ENCODE measurements at regions not wholly inside any gene's neighbourhood (a gene's known extent, or its start where the extent isn't known, plus 50 kb on each side); places are given as distances from the start of the nearest gene placed in this dataset.

DNA sequence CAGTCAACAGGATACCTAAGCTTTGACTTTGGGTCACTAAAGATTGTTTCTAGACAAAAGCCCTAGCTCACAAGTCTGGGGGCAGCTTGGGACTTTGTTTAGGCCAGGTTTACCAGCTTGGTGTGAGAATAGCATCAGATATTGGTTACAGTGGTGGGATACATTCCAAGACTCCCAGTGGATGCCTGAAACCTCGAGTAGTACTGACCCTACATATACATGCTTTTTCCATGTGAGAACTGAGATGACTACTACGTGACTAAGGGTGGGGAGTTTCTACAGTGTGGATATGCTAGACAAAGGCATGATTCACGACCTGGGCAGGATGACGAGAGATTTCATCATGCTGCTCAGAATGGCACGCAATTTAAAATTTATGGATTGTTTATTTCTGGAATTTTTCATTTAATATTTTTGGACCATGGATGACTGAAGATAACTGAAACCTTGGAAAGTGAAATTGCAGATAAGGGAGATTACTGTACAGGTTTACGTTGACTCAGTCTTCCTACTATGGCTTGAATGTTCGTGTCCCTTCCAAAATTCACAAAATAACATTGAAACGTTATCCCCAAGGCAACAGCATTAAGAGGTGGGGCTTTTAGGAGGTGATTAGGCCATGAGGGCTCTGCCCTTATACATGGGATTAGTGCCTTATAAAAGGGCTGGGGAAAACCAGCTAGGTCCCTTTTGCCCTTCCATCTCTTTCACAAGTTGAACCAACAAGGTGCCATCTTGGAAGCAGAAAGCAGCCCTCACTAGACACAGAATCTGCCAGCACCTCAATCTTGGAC, 50.2 kb upstream of the CTAGE1 start:
- Histone ChIP-seq H3K4me1 (ENCODE audit: control insufficient read depth, insufficient read depth, low read length) (peaks cover 8% of the 10 kb centered on the region), H3K9me3 (ENCODE audit: control insufficient read depth, insufficient read depth, low read length) (no peaks in the 10 kb centered on the region), H3K27me3 (ENCODE audit: control insufficient read depth, insufficient read depth, low read length) (no peaks in the 10 kb centered on the region), H3K4me3 (ENCODE audit: low read depth, low read length) (no peak overlapping the region), H3K9ac (ENCODE audit: low read depth, low read length) (no peak overlapping the region), H3K36me3 (ENCODE audit: control insufficient read depth, insufficient read depth, low read length) (no peaks in the 10 kb centered on the region)

DNA sequence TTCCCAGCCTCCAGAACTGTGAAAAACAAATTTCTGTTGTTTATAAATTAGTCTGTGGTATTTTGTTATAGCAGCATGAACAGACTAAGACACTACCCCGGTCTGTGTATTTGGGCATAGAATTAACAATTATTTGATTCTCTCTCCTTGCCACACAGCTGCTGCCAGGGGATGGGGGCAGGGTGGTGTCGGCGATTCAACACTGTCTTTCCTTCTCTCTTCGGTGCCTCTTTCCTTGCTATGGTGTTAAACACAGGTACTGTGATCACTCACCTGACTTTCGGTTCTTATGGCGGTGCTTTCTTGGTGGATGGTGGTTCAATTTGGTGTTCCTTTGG, 50.8 kb upstream of the CTAGE1 start:
- Histone ChIP-seq H3K36me3 (ENCODE audit: control insufficient read depth, insufficient read depth, low read length) (no peaks in the 10 kb centered on the region), H3K9me3 (ENCODE audit: control insufficient read depth, insufficient read depth, low read length) (no peaks in the 10 kb centered on the region), H3K9ac (ENCODE audit: low read depth, low read length) (no peak overlapping the region), H3K27me3 (ENCODE audit: control insufficient read depth, insufficient read depth, low read length) (no peaks in the 10 kb centered on the region), H3K4me1 (ENCODE audit: control insufficient read depth, insufficient read depth, low read length) (peaks cover 8% of the 10 kb centered on the region), H3K4me3 (ENCODE audit: low read depth, low read length) (no peak overlapping the region)

DNA sequence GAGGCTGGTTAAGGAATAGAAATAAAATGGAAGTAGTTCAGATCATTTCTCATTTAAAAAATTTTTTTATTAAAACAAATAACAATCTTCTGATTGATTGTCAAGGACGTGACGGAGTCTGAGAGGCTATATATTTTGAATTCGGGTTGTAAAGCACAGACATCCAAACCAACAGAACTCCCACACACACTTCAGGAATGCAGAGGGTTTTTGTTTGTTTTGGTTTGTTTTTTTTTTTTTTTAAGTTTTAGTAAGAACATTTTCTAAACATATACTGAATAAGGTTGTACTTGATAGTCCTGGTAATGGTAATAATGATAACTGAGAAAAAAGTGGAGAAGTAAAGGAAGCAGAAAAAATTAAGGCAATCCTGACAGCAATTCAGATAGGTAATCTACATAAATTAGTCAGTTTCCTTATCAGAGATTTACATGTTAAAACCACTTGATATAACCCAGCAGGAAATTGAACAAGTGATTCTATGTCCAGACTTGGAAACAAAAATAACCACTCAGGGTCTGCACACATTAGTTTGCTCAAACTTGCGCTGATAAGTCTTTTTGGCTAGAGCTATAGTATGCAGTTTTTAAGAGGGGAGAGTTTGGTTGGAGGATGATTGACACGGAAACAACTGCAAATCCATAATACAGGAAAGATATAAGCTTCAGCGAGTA, 51.5 kb upstream of the CTAGE1 start:
- peaks cover 8% of the 10 kb centered on the region for H3K4me1 ChIP-seq (ENCODE audit: control insufficient read depth, insufficient read depth, low read length)
- H3K4me3 ChIP-seq (ENCODE audit: low read depth, low read length) = no peak overlapping the region
- H3K9ac ChIP-seq (ENCODE audit: low read depth, low read length) = no peak overlapping the region
- no peaks in the 10 kb centered on the region for H3K9me3 ChIP-seq (ENCODE audit: control insufficient read depth, insufficient read depth, low read length)
- H3K36me3 ChIP-seq (ENCODE audit: control insufficient read depth, insufficient read depth, low read length) = no peaks in the 10 kb centered on the region
- H3K27me3 ChIP-seq (ENCODE audit: control insufficient read depth, insufficient read depth, low read length) = no peaks in the 10 kb centered on the region

DNA sequence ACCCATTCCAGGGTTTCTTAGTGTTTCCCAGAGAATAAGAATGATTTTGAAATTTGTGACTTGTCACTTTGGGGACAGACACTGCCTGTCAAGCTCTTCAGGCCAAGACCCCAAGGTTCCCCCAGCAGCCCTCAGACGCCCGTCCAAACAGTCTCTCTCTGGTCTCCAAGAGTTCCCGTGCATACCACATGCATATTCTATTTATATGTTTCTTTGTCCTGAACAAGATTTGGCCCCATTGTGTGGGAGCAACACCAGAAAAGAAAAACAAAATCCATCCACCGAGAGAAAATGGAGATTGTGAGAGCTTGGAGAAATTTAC, 52.2 kb upstream of the CTAGE1 start:
- H3K27me3 ChIP-seq (ENCODE audit: control insufficient read depth, insufficient read depth, low read length) = no peaks in the 10 kb centered on the region
- no peak overlapping the region for H3K9ac ChIP-seq (ENCODE audit: low read depth, low read length)
- no peaks in the 10 kb centered on the region for H3K9me3 ChIP-seq (ENCODE audit: control insufficient read depth, insufficient read depth, low read length)
- H3K4me3 ChIP-seq (ENCODE audit: low read depth, low read length) = no peak overlapping the region
- H3K36me3 ChIP-seq (ENCODE audit: control insufficient read depth, insufficient read depth, low read length) = no peaks in the 10 kb centered on the region
- peaks cover 8% of the 10 kb centered on the region for H3K4me1 ChIP-seq (ENCODE audit: control insufficient read depth, insufficient read depth, low read length)

DNA sequence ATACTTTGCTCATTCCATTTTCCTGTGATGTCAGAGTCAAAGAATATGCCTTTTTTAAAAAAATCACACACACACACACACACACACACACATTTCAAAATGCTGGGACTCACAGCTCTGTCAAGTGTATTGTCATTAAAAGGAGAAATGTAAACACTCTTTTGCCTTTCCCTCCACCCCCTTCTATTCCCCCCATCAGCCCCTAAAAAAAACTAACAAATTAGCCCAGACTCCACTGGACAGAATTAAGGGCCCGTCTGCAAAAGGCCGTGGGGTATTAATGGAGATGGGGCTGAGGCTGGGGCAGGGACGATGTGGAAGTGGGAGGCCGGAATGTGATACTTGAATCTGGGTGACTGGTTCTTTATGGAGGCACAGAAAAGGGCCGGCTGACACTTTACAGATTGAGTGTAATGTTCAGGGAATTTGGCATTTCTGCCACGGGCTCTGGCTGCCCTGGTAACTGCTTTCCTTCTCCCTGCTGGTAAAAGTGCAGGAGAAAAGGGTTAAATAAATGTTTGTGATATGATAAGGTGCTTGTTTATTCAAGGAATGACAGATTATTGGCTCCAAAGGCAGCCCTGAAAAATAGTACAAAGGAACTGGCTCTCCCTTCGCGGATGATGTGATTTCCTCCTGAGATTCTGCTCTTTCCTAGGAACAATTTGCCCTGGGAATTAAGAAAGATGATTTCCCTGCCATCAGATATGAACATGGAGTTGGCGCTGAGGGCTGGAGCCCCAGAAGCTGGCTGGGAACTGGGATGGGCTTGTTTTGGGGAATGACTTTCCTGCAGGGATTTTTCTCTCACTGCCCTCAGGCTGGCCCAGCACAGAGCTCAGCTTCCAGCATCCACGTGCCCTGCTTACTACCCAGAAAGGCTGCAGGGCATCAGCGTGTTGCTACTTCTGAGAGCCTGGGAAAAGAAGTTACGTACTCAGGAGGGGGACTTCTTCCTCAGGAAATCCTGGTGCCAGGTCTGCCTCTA, 52.8 kb upstream of the CTAGE1 start:
- no peaks in the 10 kb centered on the region for H3K9me3 ChIP-seq (ENCODE audit: control insufficient read depth, insufficient read depth, low read length)
- H3K4me1 ChIP-seq (ENCODE audit: control insufficient read depth, insufficient read depth, low read length) = peaks cover 8% of the 10 kb centered on the region
- H3K27me3 ChIP-seq (ENCODE audit: control insufficient read depth, insufficient read depth, low read length) = no peaks in the 10 kb centered on the region
- H3K9ac ChIP-seq (ENCODE audit: low read depth, low read length) = no peak overlapping the region
- H3K36me3 ChIP-seq (ENCODE audit: control insufficient read depth, insufficient read depth, low read length) = no peaks in the 10 kb centered on the region
- no peak overlapping the region for H3K4me3 ChIP-seq (ENCODE audit: low read depth, low read length)

DNA sequence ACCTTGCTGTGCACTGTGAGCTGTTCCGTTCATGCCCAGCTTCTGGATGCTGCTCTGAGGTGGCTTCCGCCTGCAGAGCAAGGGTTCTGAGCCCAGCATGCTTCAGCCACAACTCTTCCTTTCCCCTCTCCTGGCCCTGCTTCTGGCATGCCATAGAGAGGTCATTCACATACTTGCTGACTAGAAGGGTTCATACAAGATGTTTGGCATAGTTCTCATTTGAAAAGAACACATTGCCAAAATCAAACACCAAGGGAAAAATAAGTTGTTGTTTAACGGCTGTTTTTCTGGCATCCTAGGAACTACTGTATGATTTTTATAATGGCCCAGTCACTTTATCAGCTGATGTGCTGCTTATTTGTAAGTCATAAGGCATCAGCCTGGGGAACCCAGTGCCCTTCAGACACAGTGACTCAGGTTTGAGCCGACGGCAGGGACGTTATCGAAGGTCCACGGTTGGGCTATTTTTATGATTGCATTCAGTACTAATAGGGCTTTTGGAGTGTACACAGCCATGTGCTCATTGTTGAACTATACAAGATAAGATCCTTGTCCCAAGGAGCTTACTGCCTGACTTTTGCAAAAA, 53.9 kb upstream of the CTAGE1 start:
- no peaks in the 10 kb centered on the region for H3K36me3 ChIP-seq (ENCODE audit: control insufficient read depth, insufficient read depth, low read length)
- no peak overlapping the region for H3K9ac ChIP-seq (ENCODE audit: low read depth, low read length)
- H3K27me3 ChIP-seq (ENCODE audit: control insufficient read depth, insufficient read depth, low read length) = no peaks in the 10 kb centered on the region
- H3K4me3 ChIP-seq (ENCODE audit: low read depth, low read length) = no peak overlapping the region
- H3K9me3 ChIP-seq (ENCODE audit: control insufficient read depth, insufficient read depth, low read length) = no peaks in the 10 kb centered on the region
- peaks cover 8% of the 10 kb centered on the region for H3K4me1 ChIP-seq (ENCODE audit: control insufficient read depth, insufficient read depth, low read length)

DNA sequence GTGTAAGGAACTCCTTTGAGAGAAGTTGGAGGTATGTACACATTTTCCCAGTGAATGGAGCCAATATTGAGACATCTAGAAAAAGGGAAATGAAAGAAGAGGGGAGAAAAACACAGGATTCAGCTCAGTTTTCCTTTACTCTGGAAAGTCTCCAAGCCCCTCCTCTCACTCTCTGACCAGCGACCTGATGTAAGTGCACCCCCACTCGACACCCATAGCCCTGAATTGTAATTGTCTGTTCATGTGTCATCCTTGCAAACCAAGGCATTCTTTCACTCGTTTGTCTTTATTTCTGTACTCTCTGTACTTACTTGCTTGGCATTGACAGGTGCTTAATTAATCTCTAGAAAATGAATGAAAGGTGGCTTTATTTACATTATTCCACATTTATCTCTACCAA, 55.7 kb upstream of the CTAGE1 start:
- Histone ChIP-seq H3K9ac (ENCODE audit: low read depth, low read length) (no peak overlapping the region), H3K9me3 (ENCODE audit: control insufficient read depth, insufficient read depth, low read length) (no peaks in the 10 kb centered on the region), H3K27me3 (ENCODE audit: control insufficient read depth, insufficient read depth, low read length) (no peaks in the 10 kb centered on the region), H3K4me1 (ENCODE audit: control insufficient read depth, insufficient read depth, low read length) (peaks cover 8% of the 10 kb centered on the region), H3K36me3 (ENCODE audit: control insufficient read depth, insufficient read depth, low read length) (no peaks in the 10 kb centered on the region), H3K4me3 (ENCODE audit: low read depth, low read length) (no peak overlapping the region)

DNA sequence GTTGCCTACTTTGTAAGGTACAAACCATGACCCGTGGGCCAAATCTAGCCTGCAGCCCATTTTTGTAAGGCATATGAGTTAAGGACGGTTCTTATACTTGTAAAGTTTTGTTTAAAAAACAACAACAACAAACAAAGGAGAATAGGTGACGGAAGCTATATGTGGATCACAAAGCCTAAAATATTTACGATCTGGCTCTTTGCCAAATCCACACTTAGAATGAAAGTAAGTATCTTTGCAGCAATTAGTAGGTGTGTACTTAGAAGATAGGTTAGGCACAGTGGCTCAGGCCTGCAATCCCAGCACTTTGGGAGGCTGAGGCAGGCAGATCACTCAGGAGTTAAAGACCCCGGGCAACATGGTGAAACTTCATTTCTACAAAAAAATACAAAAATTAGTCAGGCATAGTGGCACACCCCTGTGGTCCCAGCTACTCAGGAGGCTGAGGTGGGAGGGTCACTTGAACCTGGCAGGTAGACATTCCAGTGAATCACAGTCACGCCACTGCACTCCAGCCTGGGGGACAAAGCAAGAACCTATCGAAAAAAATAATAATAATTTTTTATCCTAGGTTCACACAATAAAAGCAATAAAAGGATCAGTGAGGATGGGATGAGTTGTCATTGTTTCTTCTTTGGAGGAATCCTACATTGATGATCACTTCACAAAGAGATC, 57.8 kb upstream of the CTAGE1 start:
- H3K4me1 ChIP-seq (ENCODE audit: control insufficient read depth, insufficient read depth, low read length) = peaks cover 3% of the 10 kb centered on the region
- H3K9me3 ChIP-seq (ENCODE audit: control insufficient read depth, insufficient read depth, low read length) = no peaks in the 10 kb centered on the region
- H3K4me3 ChIP-seq (ENCODE audit: low read depth, low read length) = no peak overlapping the region
- H3K36me3 ChIP-seq (ENCODE audit: control insufficient read depth, insufficient read depth, low read length) = no peaks in the 10 kb centered on the region
- H3K27me3 ChIP-seq (ENCODE audit: control insufficient read depth, insufficient read depth, low read length) = no peaks in the 10 kb centered on the region
- H3K9ac ChIP-seq (ENCODE audit: low read depth, low read length) = no peak overlapping the region

DNA sequence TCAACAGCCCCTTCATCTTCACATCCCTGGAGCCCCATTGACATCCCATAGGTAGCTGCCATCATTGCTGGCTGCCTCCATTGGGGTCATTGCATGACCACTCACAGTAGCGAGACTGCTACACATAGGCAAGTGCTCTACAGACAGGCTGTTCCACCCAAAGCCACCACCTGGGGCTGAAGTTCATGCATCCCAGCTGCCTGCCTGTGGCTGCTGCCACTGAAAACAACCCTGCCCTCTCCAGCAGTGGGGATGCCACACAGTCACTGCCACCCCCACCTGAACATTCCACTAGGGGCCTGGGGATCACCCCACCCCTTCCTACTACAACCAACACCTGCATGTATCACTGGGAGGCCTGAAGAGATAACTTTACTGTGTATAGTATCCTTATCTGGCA, 59.5 kb upstream of the CTAGE1 start:
- no peak overlapping the region for H3K4me3 ChIP-seq (ENCODE audit: low read depth, low read length)
- H3K9ac ChIP-seq (ENCODE audit: low read depth, low read length) = no peak overlapping the region
- no peaks in the 10 kb centered on the region for H3K9me3 ChIP-seq (ENCODE audit: control insufficient read depth, insufficient read depth, low read length)
- H3K27me3 ChIP-seq (ENCODE audit: control insufficient read depth, insufficient read depth, low read length) = no peaks in the 10 kb centered on the region
- H3K4me1 ChIP-seq (ENCODE audit: control insufficient read depth, insufficient read depth, low read length) = no peaks in the 10 kb centered on the region
- no peaks in the 10 kb centered on the region for H3K36me3 ChIP-seq (ENCODE audit: control insufficient read depth, insufficient read depth, low read length)

DNA sequence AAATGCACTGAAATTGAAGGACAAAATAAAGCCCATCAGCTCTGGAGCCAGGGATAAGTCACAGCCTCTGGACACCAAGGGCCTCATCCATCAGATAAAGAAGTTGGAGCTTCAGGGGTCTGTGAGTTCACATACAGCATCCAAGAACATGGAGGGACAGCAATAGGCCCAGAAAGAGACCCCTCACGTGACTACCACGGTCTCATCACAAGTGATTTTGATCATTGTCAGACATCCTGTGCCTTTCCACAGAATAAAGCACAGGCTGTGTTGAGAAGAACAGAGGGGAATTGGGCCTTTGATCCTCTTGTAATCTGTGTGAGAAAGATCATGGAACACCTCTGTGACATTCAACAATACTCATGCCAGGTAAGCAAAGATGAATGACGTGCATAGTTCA, 65.2 kb upstream of the CTAGE1 start:
- no peaks in the 10 kb centered on the region for H3K4me1 ChIP-seq (ENCODE audit: control insufficient read depth, insufficient read depth, low read length)
- H3K9ac ChIP-seq (ENCODE audit: low read depth, low read length) = no peak overlapping the region
- H3K4me3 ChIP-seq (ENCODE audit: low read depth, low read length) = no peak overlapping the region
- H3K27me3 ChIP-seq (ENCODE audit: control insufficient read depth, insufficient read depth, low read length) = no peaks in the 10 kb centered on the region
- H3K36me3 ChIP-seq (ENCODE audit: control insufficient read depth, insufficient read depth, low read length) = no peaks in the 10 kb centered on the region
- H3K9me3 ChIP-seq (ENCODE audit: control insufficient read depth, insufficient read depth, low read length) = no peaks in the 10 kb centered on the region

DNA sequence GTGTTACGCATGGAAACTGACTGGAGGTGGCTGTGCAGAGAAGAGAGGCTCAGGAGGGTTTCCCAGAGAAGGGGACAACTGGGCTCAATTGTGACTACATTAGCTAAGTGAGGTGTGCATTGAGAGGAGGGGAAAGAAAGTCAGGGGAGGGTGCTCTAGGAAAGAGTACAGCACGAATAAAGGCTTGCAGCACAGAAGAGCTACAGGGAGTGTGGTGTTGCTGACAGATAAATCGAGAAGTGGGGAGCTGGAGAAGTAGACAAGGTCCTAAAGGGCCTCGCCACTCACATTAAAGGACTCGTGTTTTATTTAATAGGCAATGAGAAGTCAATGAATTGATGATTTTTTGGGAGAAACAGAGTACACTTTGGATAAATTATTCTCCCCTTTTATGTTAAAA, 65.7 kb upstream of the CTAGE1 start:
- Histone ChIP-seq H3K9ac (ENCODE audit: low read depth, low read length) (no peak overlapping the region), H3K27me3 (ENCODE audit: control insufficient read depth, insufficient read depth, low read length) (no peaks in the 10 kb centered on the region), H3K4me1 (ENCODE audit: control insufficient read depth, insufficient read depth, low read length) (no peaks in the 10 kb centered on the region), H3K36me3 (ENCODE audit: control insufficient read depth, insufficient read depth, low read length) (no peaks in the 10 kb centered on the region), H3K4me3 (ENCODE audit: low read depth, low read length) (no peak overlapping the region), H3K9me3 (ENCODE audit: control insufficient read depth, insufficient read depth, low read length) (no peaks in the 10 kb centered on the region)
